NT2/D1 (cell line): ENCODE measurements at regions not wholly inside any gene's neighbourhood (a gene's known extent, or its start where the extent isn't known, plus 50 kb on each side); places are given as distances from the start of the nearest gene placed in this dataset.

Source experiments
- DNase-seq: peaks from one replicate; pipeline ENCODE4 v3.0.0-alpha.2; 2011; ENCODE audit warnings: low read depth, low spot score
- H3K27me3 ChIP-seq: 2 replicates; pipeline ENCODE4 v1.6.0; 2011; ENCODE audit warnings: mild to moderate bottlenecking; ENCODE audit not compliant: insufficient read length, insufficient read depth
- H3K36me3 ChIP-seq: 2 replicates; pipeline ENCODE4 v1.6.1; 2011; ENCODE audit warnings: mild to moderate bottlenecking, low read length, mixed read lengths; ENCODE audit not compliant: insufficient read depth, insufficient read length
- H3K4me1 ChIP-seq: 2 replicates; pipeline ENCODE4 v1.5.1; 2011; ENCODE audit not compliant: insufficient read depth, insufficient read length
- H3K4me3 ChIP-seq: 2 replicates; pipeline ENCODE4 v1.5.1; 2011; ENCODE audit warnings: low read depth; ENCODE audit not compliant: insufficient read length
- H3K9ac ChIP-seq: 2 replicates; pipeline ENCODE4 v1.6.0; 2011; ENCODE audit warnings: low read depth; ENCODE audit not compliant: insufficient read length
- H3K9me3 ChIP-seq: 2 replicates; pipeline ENCODE4 v1.5.1; 2011; ENCODE audit warnings: mild to moderate bottlenecking, low read length; ENCODE audit not compliant: insufficient read depth
- SUZ12 ChIP-seq: IDR thresholded peaks from 2 replicates; pipeline ENCODE4 v1.6.1; 2011; ENCODE audit not compliant: insufficient read length, insufficient read depth; ENCODE audit errors: extremely low read depth
- YY1 ChIP-seq: IDR thresholded peaks from 2 replicates; pipeline ENCODE4 v1.6.1; 2011; ENCODE audit not compliant: insufficient read length, insufficient read depth
- ZNF274 ChIP-seq: IDR thresholded peaks from 2 replicates; pipeline ENCODE4 v1.6.1; 2011; ENCODE audit warnings: mild to moderate bottlenecking, low read depth, low read length

GRCh38 chr1:102098081-102098480 is 101.4 kb upstream of the OLFM3 start:
- no peak overlapping the region for H3K4me3 ChIP-seq
- H3K4me1 ChIP-seq: no peaks in the 10 kb centered on the region
- no peaks in the 10 kb centered on the region for H3K9me3 ChIP-seq
- no peak overlapping the region for H3K9ac ChIP-seq
- no peak for TF ChIP-seq YY1
- TF ChIP-seq ZNF274: no peak
- TF ChIP-seq SUZ12: no peak
- H3K27me3 ChIP-seq: no peaks in the 10 kb centered on the region
- H3K36me3 ChIP-seq: no peaks in the 10 kb centered on the region
- no peak for DNase-seq

GRCh38 chr1:102097451-102097850 is 100.7 kb upstream of the OLFM3 start:
- Histone ChIP-seq H3K36me3 (no peaks in the 10 kb centered on the region), H3K27me3 (no peaks in the 10 kb centered on the region), H3K9ac (no peak overlapping the region), H3K4me3 (no peak overlapping the region), H3K9me3 (no peaks in the 10 kb centered on the region), H3K4me1 (no peaks in the 10 kb centered on the region)
- no peak for TF ChIP-seq YY1
- TF ChIP-seq SUZ12: no peak
- no peak for TF ChIP-seq ZNF274
- no peak for DNase-seq

GRCh38 chr1:102096162-102096561 is 99.4 kb upstream of the OLFM3 start:
- Histone ChIP-seq H3K4me1 (no peaks in the 10 kb centered on the region), H3K36me3 (no peaks in the 10 kb centered on the region), H3K4me3 (no peak overlapping the region), H3K9ac (no peak overlapping the region), H3K27me3 (no peaks in the 10 kb centered on the region), H3K9me3 (no peaks in the 10 kb centered on the region)
- no peak for DNase-seq
- TF ChIP-seq SUZ12 (no peak), YY1 (no peak), ZNF274 (no peak)

GRCh38 chr1:102089791-102090190 is 93.1 kb upstream of the OLFM3 start:
- no peak overlapping the region for H3K9ac ChIP-seq
- no peaks in the 10 kb centered on the region for H3K36me3 ChIP-seq
- no peaks in the 10 kb centered on the region for H3K4me1 ChIP-seq
- DNase-seq: no peak
- H3K27me3 ChIP-seq: no peaks in the 10 kb centered on the region
- peaks cover 17% of the 10 kb centered on the region for H3K9me3 ChIP-seq
- no peak overlapping the region for H3K4me3 ChIP-seq
- TF ChIP-seq SUZ12 (no peak), YY1 (no peak), ZNF274 (no peak)

- no peak for DNase-seq
- no peaks in the 10 kb centered on the region for H3K27me3 ChIP-seq
- H3K4me3 ChIP-seq: no peak overlapping the region
- H3K9ac ChIP-seq: no peak overlapping the region
- no peaks in the 10 kb centered on the region for H3K36me3 ChIP-seq
- H3K4me1 ChIP-seq: no peaks in the 10 kb centered on the region
- peaks cover 17% of the 10 kb centered on the region for H3K9me3 ChIP-seq
- TF ChIP-seq SUZ12 (no peak), ZNF274 (no peak), YY1 (no peak)
Measured at GRCh38 chr1:102085896-102086295, 89.2 kb upstream of the OLFM3 start.

GRCh38 chr1:102084771-102085535 is 88.2 kb upstream of the OLFM3 start:
- Histone ChIP-seq H3K36me3 (no peaks in the 10 kb centered on the region), H3K9ac (no peak overlapping the region), H3K27me3 (no peaks in the 10 kb centered on the region), H3K9me3 (peaks cover 17% of the 10 kb centered on the region), H3K4me1 (no peaks in the 10 kb centered on the region), H3K4me3 (no peak overlapping the region)
- no peak for DNase-seq
- TF ChIP-seq SUZ12 (no peak), ZNF274 (no peak)

GRCh38 chr1:102083192-102083591 is 86.5 kb upstream of the OLFM3 start:
- H3K27me3 ChIP-seq: no peaks in the 10 kb centered on the region
- H3K4me3 ChIP-seq: no peak overlapping the region
- no peak for DNase-seq
- H3K4me1 ChIP-seq: no peaks in the 10 kb centered on the region
- H3K9ac ChIP-seq: no peak overlapping the region
- no peaks in the 10 kb centered on the region for H3K36me3 ChIP-seq
- TF ChIP-seq SUZ12: no peak
- no peak for TF ChIP-seq ZNF274
- no peak for TF ChIP-seq YY1
- peaks cover 17% of the 10 kb centered on the region for H3K9me3 ChIP-seq
